A673 (cell line): ENCODE measurements at regions not wholly inside any gene's neighbourhood (a gene's known extent, or its start where the extent isn't known, plus 50 kb on each side); places are given as distances from the start of the nearest gene placed in this dataset.

Experiments used
- BruUV-seq: library from RNA; stranded (reverse); fragments of 400-500 nt; replicated peaks from 2 replicates; lab custom pipeline; 2021; lab: Mats Ljungman, UMichigan
- CTCF ChIA-PET: fragments of 300-600 bp; sonication (Branson Sonifier 250); formaldehyde crosslinking; loops from one replicate; lab custom pipeline; 2022; ENCODE audit warnings: antibody characterized with exemption; lab: Charles Lee
- POLR2A ChIA-PET: fragments of 300-600 bp; sonication (Branson Sonifier 250); formaldehyde crosslinking; loops from one replicate; lab custom pipeline; 2022; ENCODE audit warnings: antibody characterized with exemption; ENCODE audit not compliant: low non-redundant PET; lab: Charles Lee
- DNase-seq: peaks from one replicate; pipeline ENCODE4 v3.0.0-alpha.2; 2015; ENCODE audit warnings: low spot score
- H3K27ac ChIP-seq: fragments of 200-600 bp; sonication (generic); 2 replicates; pipeline ENCODE4 v1.5.1; 2016; ENCODE audit warnings: mixed run types, low read depth, mild to moderate bottlenecking, mixed read lengths, antibody characterized with exemption, low read length; ENCODE audit not compliant: poor library complexity, severe bottlenecking
- H3K27me3 ChIP-seq: fragments of 200-600 bp; sonication (generic); replicated peaks from 2 replicates; pipeline ENCODE4 v1.6.1; 2017; ENCODE audit warnings: mixed run types, low read depth, mild to moderate bottlenecking, mixed read lengths, antibody characterized with exemption, low read length; ENCODE audit not compliant: insufficient read depth, poor library complexity
- H3K36me3 ChIP-seq: fragments of 200-600 bp; sonication (generic); 2 replicates; pipeline ENCODE4 v1.6.1; 2016; ENCODE audit warnings: mixed run types, mild to moderate bottlenecking, mixed read lengths, antibody characterized with exemption, low read length; ENCODE audit not compliant: insufficient read depth, poor library complexity, severe bottlenecking
- H3K4me1 ChIP-seq: fragments of 200-600 bp; sonication (generic); 2 replicates; pipeline ENCODE4 v1.6.1; 2017; ENCODE audit warnings: mixed run types, mild to moderate bottlenecking, mixed read lengths, antibody characterized with exemption, low read length; ENCODE audit not compliant: insufficient read depth, poor library complexity, severe bottlenecking
- H3K4me3 ChIP-seq: fragments of 200-600 bp; sonication (generic); 2 replicates; pipeline ENCODE4 v1.5.1; 2016; ENCODE audit warnings: low read depth, mixed run types, mild to moderate bottlenecking, mixed read lengths, low read length; ENCODE audit not compliant: poor library complexity, severe bottlenecking
- H3K9me3 ChIP-seq: fragments of 200-600 bp; sonication (generic); 2 replicates; pipeline ENCODE4 v1.6.1; 2016; ENCODE audit warnings: mixed run types, low read depth, mild to moderate bottlenecking, mixed read lengths, antibody characterized with exemption, low read length; ENCODE audit not compliant: poor library complexity, severe bottlenecking
- EZH2 ChIP-seq: fragments of 200-600 bp; sonication (generic); IDR thresholded peaks from 2 replicates; pipeline ENCODE4 v1.6.1; 2017; ENCODE audit warnings: borderline replicate concordance, low read depth, mild to moderate bottlenecking, mixed read lengths, antibody characterized with exemption, low read length; ENCODE audit not compliant: poor library complexity, severe bottlenecking
- intact Hi-C: fragments of 100-400 bp; cut with micrococcal nuclease; formaldehyde crosslinking; loops from one replicate; pipeline ENCODE4 v1.10.0; 2022; ENCODE audit not compliant: unreplicated experiment
- TF ChIP-seq, protein P1 (sequence below): fragments of 300-800, 200-600 bp; sonication (generic); conservative IDR thresholded peaks from 2 replicates; pipeline ENCODE4 v1.5.1; 2017; ENCODE audit warnings: low read depth, mild to moderate bottlenecking, antibody characterized with exemption, low read length, moderate library complexity, mixed read lengths

GRCh38 chr2:219731173-219731572 lies 103.7 kb downstream of the SLC4A3 start:
- intact Hi-C loops, result loop anchor here (10.0 kb wide), 2 partner anchors 374 to 954 kb away; no protein-coding TSS in a partner anchor
- H3K27ac ChIP-seq, result no peak overlapping the region
- no peak for DNase-seq
- ChIA-PET CTCF (no interaction called here), POLR2A (no interaction called here)
- peaks cover 31% of the 10 kb centered on the region for H3K4me1 ChIP-seq
- H3K27me3 ChIP-seq, result no peaks in the 10 kb centered on the region
- no peak for TF ChIP-seq EZH2
- TF ChIP-seq, protein P1, sequence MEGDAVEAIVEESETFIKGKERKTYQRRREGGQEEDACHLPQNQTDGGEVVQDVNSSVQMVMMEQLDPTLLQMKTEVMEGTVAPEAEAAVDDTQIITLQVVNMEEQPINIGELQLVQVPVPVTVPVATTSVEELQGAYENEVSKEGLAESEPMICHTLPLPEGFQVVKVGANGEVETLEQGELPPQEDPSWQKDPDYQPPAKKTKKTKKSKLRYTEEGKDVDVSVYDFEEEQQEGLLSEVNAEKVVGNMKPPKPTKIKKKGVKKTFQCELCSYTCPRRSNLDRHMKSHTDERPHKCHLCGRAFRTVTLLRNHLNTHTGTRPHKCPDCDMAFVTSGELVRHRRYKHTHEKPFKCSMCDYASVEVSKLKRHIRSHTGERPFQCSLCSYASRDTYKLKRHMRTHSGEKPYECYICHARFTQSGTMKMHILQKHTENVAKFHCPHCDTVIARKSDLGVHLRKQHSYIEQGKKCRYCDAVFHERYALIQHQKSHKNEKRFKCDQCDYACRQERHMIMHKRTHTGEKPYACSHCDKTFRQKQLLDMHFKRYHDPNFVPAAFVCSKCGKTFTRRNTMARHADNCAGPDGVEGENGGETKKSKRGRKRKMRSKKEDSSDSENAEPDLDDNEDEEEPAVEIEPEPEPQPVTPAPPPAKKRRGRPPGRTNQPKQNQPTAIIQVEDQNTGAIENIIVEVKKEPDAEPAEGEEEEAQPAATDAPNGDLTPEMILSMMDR, result no peak
- H3K4me3 ChIP-seq, result no peak overlapping the region
- H3K9me3 ChIP-seq, result no peaks in the 10 kb centered on the region
- no TSS peak for BruUV-seq
- no peaks in the 10 kb centered on the region for H3K36me3 ChIP-seq

DNA sequence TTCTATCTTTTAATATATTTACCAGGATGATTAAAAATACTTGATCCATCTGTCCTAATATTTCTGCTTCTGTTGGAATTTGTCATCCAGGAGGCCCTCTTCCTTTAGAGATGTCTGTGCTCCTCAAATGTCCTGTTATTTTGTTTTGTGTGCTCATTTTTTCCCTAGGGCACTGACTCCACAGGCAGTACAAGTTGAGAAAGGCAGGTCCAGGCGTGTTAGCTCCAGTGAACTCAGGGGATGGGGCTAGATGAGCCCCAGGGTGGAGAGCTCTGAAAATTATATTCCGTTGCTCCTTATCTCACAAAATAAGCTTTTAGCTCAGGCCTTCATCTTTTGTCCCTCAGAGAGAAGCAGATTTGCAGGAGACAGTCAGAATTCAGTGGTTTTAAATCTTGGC lies 105.7 kb downstream of the SLC4A3 start:
- ChIA-PET CTCF (no interaction called here), POLR2A (no interaction called here)
- Histone ChIP-seq H3K27ac (no peak overlapping the region), H3K4me1 (peaks cover 39% of the 10 kb centered on the region), H3K9me3 (no peaks in the 10 kb centered on the region), H3K4me3 (no peak overlapping the region), H3K27me3 (no peaks in the 10 kb centered on the region), H3K36me3 (no peaks in the 10 kb centered on the region)
- TF ChIP-seq, protein P1, result no peak
- no peak for TF ChIP-seq EZH2
- no peak for DNase-seq
- intact Hi-C loops, result loop anchor here (10.0 kb wide), 2 partner anchors 372 to 952 kb away; no protein-coding TSS in a partner anchor
- BruUV-seq, result no TSS peak

GRCh38 chr2:219733746-219734145 lies 106.3 kb downstream of the SLC4A3 start:
- POLR2A ChIA-PET, result no interaction called here
- CTCF ChIA-PET, result no interaction called here
- BruUV-seq, result no TSS peak
- no peaks in the 10 kb centered on the region for H3K36me3 ChIP-seq
- H3K27ac ChIP-seq, result no peak overlapping the region
- TF ChIP-seq EZH2, result no peak
- TF ChIP-seq, protein P1, result no peak
- no peaks in the 10 kb centered on the region for H3K27me3 ChIP-seq
- no peaks in the 10 kb centered on the region for H3K9me3 ChIP-seq
- H3K4me3 ChIP-seq, result no peak overlapping the region
- DNase-seq, result no peak
- peaks cover 32% of the 10 kb centered on the region for H3K4me1 ChIP-seq
- intact Hi-C loops, result loop anchor here (10.0 kb wide), 2 partner anchors 371 to 951 kb away; no protein-coding TSS in a partner anchor
